ENCODE measurements at regions not wholly inside any gene's neighbourhood (a gene's known extent, or its start where the extent isn't known, plus 50 kb on each side); places are given as distances from the start of the nearest gene placed in this dataset.

DNA sequence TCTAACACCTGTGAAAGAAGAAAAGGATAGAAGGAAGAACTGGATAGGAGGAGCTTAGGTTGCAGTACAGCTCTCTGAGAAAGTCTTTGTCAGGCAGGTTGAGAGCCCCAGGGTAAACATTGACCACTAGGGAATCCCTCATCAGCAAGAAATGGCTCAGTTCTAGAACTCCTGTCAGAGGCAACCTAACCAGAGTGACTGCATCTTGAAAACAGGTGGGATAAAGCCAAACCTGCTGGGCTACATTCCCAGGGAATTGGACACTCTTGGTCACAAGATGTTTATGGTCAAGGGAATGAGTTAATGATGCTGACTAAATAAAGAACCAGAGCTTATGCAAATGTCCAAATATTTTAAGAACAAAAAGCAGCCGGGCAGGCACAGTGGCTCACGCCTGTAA lies 108.3 kb upstream of the MED14 start:
- TF ChIP-seq EZH2 (IDR thresholded peaks at IDR 0.05; ENCODE audit: insufficient read depth, low read length), result no peak
- TF ChIP-seq, protein P1, sequence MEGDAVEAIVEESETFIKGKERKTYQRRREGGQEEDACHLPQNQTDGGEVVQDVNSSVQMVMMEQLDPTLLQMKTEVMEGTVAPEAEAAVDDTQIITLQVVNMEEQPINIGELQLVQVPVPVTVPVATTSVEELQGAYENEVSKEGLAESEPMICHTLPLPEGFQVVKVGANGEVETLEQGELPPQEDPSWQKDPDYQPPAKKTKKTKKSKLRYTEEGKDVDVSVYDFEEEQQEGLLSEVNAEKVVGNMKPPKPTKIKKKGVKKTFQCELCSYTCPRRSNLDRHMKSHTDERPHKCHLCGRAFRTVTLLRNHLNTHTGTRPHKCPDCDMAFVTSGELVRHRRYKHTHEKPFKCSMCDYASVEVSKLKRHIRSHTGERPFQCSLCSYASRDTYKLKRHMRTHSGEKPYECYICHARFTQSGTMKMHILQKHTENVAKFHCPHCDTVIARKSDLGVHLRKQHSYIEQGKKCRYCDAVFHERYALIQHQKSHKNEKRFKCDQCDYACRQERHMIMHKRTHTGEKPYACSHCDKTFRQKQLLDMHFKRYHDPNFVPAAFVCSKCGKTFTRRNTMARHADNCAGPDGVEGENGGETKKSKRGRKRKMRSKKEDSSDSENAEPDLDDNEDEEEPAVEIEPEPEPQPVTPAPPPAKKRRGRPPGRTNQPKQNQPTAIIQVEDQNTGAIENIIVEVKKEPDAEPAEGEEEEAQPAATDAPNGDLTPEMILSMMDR (IDR thresholded peaks at IDR 0.05; ENCODE audit: insufficient read depth, low read depth, low read length), result no peak
